CD4-positive, alpha-beta T cell treated with Interleukin-17A for 1 hour (primary cell): ENCODE measurements at regions not wholly inside any gene's neighbourhood (a gene's known extent, or its start where the extent isn't known, plus 50 kb on each side); places are given as distances from the start of the nearest gene placed in this dataset.
"Not testable (repeated sequence)": the region's sequence is repeated elsewhere in the genome, so short reads cannot be mapped to it uniquely, and the experiment has no call there.

ENCODE experiments used
- DNase-seq: peaks from one replicate; pipeline ENCODE4 v3.0.0-alpha.2; 2020

- DNase-seq, result no peak
Measured at GRCh38 chr5:174900240-174900865, 176.0 kb downstream of the MSX2 start.

- DNase-seq, result no peak
Measured at GRCh38 chr5:174897281-174897950, 173.0 kb downstream of the MSX2 start.

- DNase-seq, result no peak
Measured at GRCh38 chr5:174895360-174895759, 171.0 kb downstream of the MSX2 start.

- no peak for DNase-seq
Measured at GRCh38 chr5:174892742-174893141, 168.4 kb downstream of the MSX2 start.

GRCh38 chr5:174880412-174881200 is 156.2 kb downstream of the MSX2 start:
- DNase-seq, result not testable (repeated sequence)

GRCh38 chr5:174877987-174878386 is 153.6 kb downstream of the MSX2 start:
- no peak for DNase-seq

GRCh38 chr5:174872271-174872670 is 147.9 kb downstream of the MSX2 start:
- DNase-seq, result no peak

GRCh38 chr5:174852143-174852542 is 127.8 kb downstream of the MSX2 start:
- DNase-seq, result no peak

GRCh38 chr5:174850565-174851169 is 126.3 kb downstream of the MSX2 start:
- no peak for DNase-seq

GRCh38 chr5:174849426-174849825 is 125.0 kb downstream of the MSX2 start:
- no peak for DNase-seq

GRCh38 chr5:174844971-174845370 is 120.6 kb downstream of the MSX2 start:
- no peak for DNase-seq

- DNase-seq, result no peak
Measured at GRCh38 chr5:174843263-174844250, 119.2 kb downstream of the MSX2 start.

- no peak for DNase-seq
Measured at GRCh38 chr5:174840435-174840834, 116.1 kb downstream of the MSX2 start.

- no peak for DNase-seq
Measured at GRCh38 chr5:174839196-174839595, 114.8 kb downstream of the MSX2 start.

GRCh38 chr5:174837919-174838902 is 113.8 kb downstream of the MSX2 start:
- no peak for DNase-seq

GRCh38 chr5:174834081-174834480 is 109.7 kb downstream of the MSX2 start:
- DNase-seq, result no peak

- no peak for DNase-seq
Measured at GRCh38 chr5:174832811-174833210, 108.4 kb downstream of the MSX2 start.

- no peak for DNase-seq
Measured at GRCh38 chr5:174832025-174832424, 107.6 kb downstream of the MSX2 start.

- no peak for DNase-seq
Measured at GRCh38 chr5:174831031-174831660, 106.8 kb downstream of the MSX2 start.

GRCh38 chr5:174829511-174829864 is 105.1 kb downstream of the MSX2 start:
- DNase-seq, result no peak
